K562 (cell line): ENCODE measurements at regions not wholly inside any gene's neighbourhood (a gene's known extent, or its start where the extent isn't known, plus 50 kb on each side); places are given as distances from the start of the nearest gene placed in this dataset.

Experiments used
- CHD2 ChIP-seq: IDR thresholded peaks from 2 replicates; pipeline ENCODE4 v1.6.1; 2011; ENCODE audit warnings: low read depth, low read length
- CTCF ChIP-seq, 3 experiments: IDR thresholded peaks in 2 of 3; conservative IDR thresholded peaks in 1 of 3; 2 replicates each; pipeline ENCODE4 v1.5.1; 2011 to 2012; ENCODE audit warnings: low read length in 3 of 3, mild to moderate bottlenecking in 3 of 3, control low read depth in 2 of 3, improper control_type of control experiment in 1 of 3, inconsistent platforms in 1 of 3, low read depth in 1 of 3, mixed read lengths in 1 of 3, moderate library complexity in 1 of 3; ENCODE audit not compliant: insufficient read depth in 2 of 3
- PHF8 ChIP-seq: fragments of 200-600 bp; sonication (generic); IDR thresholded peaks from 2 replicates; pipeline ENCODE4 v1.6.1; 2012; ENCODE audit warnings: mixed run types, mild to moderate bottlenecking, inconsistent platforms, low read length, moderate library complexity, borderline replicate concordance
- POLR2AphosphoS5 ChIP-seq: IDR thresholded peaks from 2 replicates; pipeline ENCODE4 v1.6.1; 2011; ENCODE audit warnings: mild to moderate bottlenecking, low read depth, low read length, moderate library complexity; ENCODE audit not compliant: control insufficient read depth, insufficient read depth

- no peak for TF ChIP-seq CTCF (IDR thresholded peaks at IDR 0.05 in 2 of 3, conservative IDR thresholded peaks at IDR 0.05 in 1 of 3; ENCODE audit: insufficient read depth in 2 of 3, low read depth in 1 of 3, low read length in 3 of 3)
- TF ChIP-seq PHF8, result no peak
- TF ChIP-seq CHD2, result no peak
- no peak for TF ChIP-seq POLR2AphosphoS5
Measured at GRCh38 chr2:18464913-18465312, 95.5 kb downstream of the RDH14 start.
